ENCODE measurements at regions not wholly inside any gene's neighbourhood (a gene's known extent, or its start where the extent isn't known, plus 50 kb on each side); places are given as distances from the start of the nearest gene placed in this dataset.

GRCh38 chr13:85930108-85930507, 130.9 kb upstream of the SLITRK6 start (continued):
- TF ChIP-seq ZNF394 (tag by site-specific recombination; IDR thresholded peaks at IDR 0.05; ENCODE audit: borderline replicate concordance), result no peak
- no peak for TF ChIP-seq ZBTB26 (tag by site-specific recombination; optimal IDR thresholded peaks at IDR 0.05)
- no peak for TF ChIP-seq ZBTB17 (tag by site-specific recombination; IDR thresholded peaks at IDR 0.05)
- no peak for TF ChIP-seq ZNF518A (tag by site-specific recombination; conservative IDR thresholded peaks at IDR 0.05; ENCODE audit: low read depth)
- TF ChIP-seq SP7 (tag by site-specific recombination; IDR thresholded peaks at IDR 0.05), result no peak
- no peak for TF ChIP-seq ZNF423 (tag by site-specific recombination; IDR thresholded peaks at IDR 0.05)
- TF ChIP-seq ZNF580 (tag by site-specific recombination; IDR thresholded peaks at IDR 0.05), result no peak
- no peak for TF ChIP-seq ZBTB8A (tag by site-specific recombination; IDR thresholded peaks at IDR 0.05)
- no peak for TF ChIP-seq ZNF266 (tag by site-specific recombination; IDR thresholded peaks at IDR 0.05; ENCODE audit: low read depth)

- no peaks in the 10 kb centered on the region for H3K9me3 ChIP-seq (ENCODE audit: control insufficient read depth, insufficient read depth, low read depth, low read length)
- no peaks in the 10 kb centered on the region for H3K4me1 ChIP-seq (ENCODE audit: control insufficient read depth, insufficient read depth, low read length)
- CTCF ChIA-PET, result no interaction called here
- POLR2A ChIA-PET, result no interaction called here
- TF ChIP-seq ZNF138 (tag by site-specific recombination; IDR thresholded peaks at IDR 0.05; ENCODE audit: borderline replicate concordance), result no peak
- no peak for TF ChIP-seq ZNF600 (tag by site-specific recombination; IDR thresholded peaks at IDR 0.05)
- TF ChIP-seq WT1 (tag by site-specific recombination; IDR thresholded peaks at IDR 0.05), result no peak
- TF ChIP-seq ZBTB17 (tag by site-specific recombination; IDR thresholded peaks at IDR 0.05), result no peak
- no peak for TF ChIP-seq ZBTB21 (tag by site-specific recombination; IDR thresholded peaks at IDR 0.05)
- no peak for TF ChIP-seq ZNF311 (tag by site-specific recombination; IDR thresholded peaks at IDR 0.05; ENCODE audit: borderline replicate concordance)
- TF ChIP-seq ZNF140 (tag by site-specific recombination; IDR thresholded peaks at IDR 0.05), result no peak
- TF ChIP-seq ZSCAN5A (tag by site-specific recombination; IDR thresholded peaks at IDR 0.05), result no peak
- TF ChIP-seq ZNF585B (tag by site-specific recombination; IDR thresholded peaks at IDR 0.05), result no peak
- no peaks in the 10 kb centered on the region for H3K36me3 ChIP-seq (ENCODE audit: control insufficient read depth in 2 of 2, insufficient read depth in 1 of 2, low read length in 2 of 2)
- no peak overlapping the region for H3K27ac ChIP-seq (ENCODE audit: extremely low read depth, low read depth, low read length)
- H3K4me3 ChIP-seq (ENCODE audit: low read depth, low read length), result no peak overlapping the region
These were observed 111.7 kb upstream of the SLITRK6 start for GRCh38 chr13:85910962-85911361.

GRCh38 chr13:85900521-85900920, 101.3 kb upstream of the SLITRK6 start:
- ChIA-PET POLR2A (no interaction called here), CTCF (no interaction called here)
- Histone ChIP-seq H3K4me1 (ENCODE audit: control insufficient read depth, insufficient read depth, low read length) (no peaks in the 10 kb centered on the region), H3K9me3 (ENCODE audit: control insufficient read depth, insufficient read depth, low read depth, low read length) (no peaks in the 10 kb centered on the region), H3K27ac (ENCODE audit: extremely low read depth, low read depth, low read length) (no peak overlapping the region), H3K36me3 (ENCODE audit: control insufficient read depth in 2 of 2, insufficient read depth in 1 of 2, low read length in 2 of 2) (no peaks in the 10 kb centered on the region), H3K4me3 (ENCODE audit: low read depth, low read length) (no peak overlapping the region)
- TF ChIP-seq ZBTB17 (tag by site-specific recombination; IDR thresholded peaks at IDR 0.05), result no peak
- TF ChIP-seq ZNF221 (tag by site-specific recombination; IDR thresholded peaks at IDR 0.05; ENCODE audit: borderline replicate concordance), result no peak
- no peak for TF ChIP-seq ZNF776 (tag by site-specific recombination; IDR thresholded peaks at IDR 0.05; ENCODE audit: borderline replicate concordance)
- no peak for TF ChIP-seq HOXA7 (CRISPR knock-in tag; IDR thresholded peaks at IDR 0.05; ENCODE audit: borderline replicate concordance)
- no peak for TF ChIP-seq ZNF350 (tag by site-specific recombination; IDR thresholded peaks at IDR 0.05)
- no peak for TF ChIP-seq FEZF1 (tag by site-specific recombination; IDR thresholded peaks at IDR 0.05)
- TF ChIP-seq ZNF280C (tag by site-specific recombination; IDR thresholded peaks at IDR 0.05), result no peak
- no peak for TF ChIP-seq ZNF10 (tag by site-specific recombination; IDR thresholded peaks at IDR 0.05)
- no peak for TF ChIP-seq HOXD13 (CRISPR knock-in tag; IDR thresholded peaks at IDR 0.05; ENCODE audit: borderline replicate concordance)
